ENCODE measurements at regions not wholly inside any gene's neighbourhood (a gene's known extent, or its start where the extent isn't known, plus 50 kb on each side); places are given as distances from the start of the nearest gene placed in this dataset.

- Mint-ChIP-seq H3K4me1 (no peaks in the 10 kb centered on the region), H3K9me3 (peaks cover 0 to 2% of the 10 kb centered on the region in 2 donors), H3K4me3 (no peak overlapping the region), H3K36me3 (no peaks in the 10 kb centered on the region), H3K27me3 (no peaks in the 10 kb centered on the region), H3K27ac (no peak overlapping the region)
- DNase-seq (no peak), ATAC-seq (replicated peaks) (no peak)
These were observed 349.5 kb upstream of the CPXCR1 start for GRCh38 chrX:88397551-88397950.

- DNase-seq (no peak), ATAC-seq (replicated peaks) (no peak)
- H3K4me1 Mint-ChIP-seq = no peaks in the 10 kb centered on the region
- H3K9me3 Mint-ChIP-seq = no peaks in the 10 kb centered on the region
- H3K27ac Mint-ChIP-seq = no peak overlapping the region
- no peaks in the 10 kb centered on the region for H3K27me3 Mint-ChIP-seq
- no peak overlapping the region for H3K4me3 Mint-ChIP-seq
- H3K36me3 Mint-ChIP-seq = no peaks in the 10 kb centered on the region
These were observed 331.0 kb upstream of the CPXCR1 start for GRCh38 chrX:88416002-88416401.

GRCh38 chrX:88416965-88417364 is 330.1 kb upstream of the CPXCR1 start:
- Mint-ChIP-seq H3K27ac (no peak overlapping the region), H3K27me3 (no peaks in the 10 kb centered on the region)

GRCh38 chrX:88424071-88424470 is 323.0 kb upstream of the CPXCR1 start:
- DNase-seq = no peak
- no peak for ATAC-seq (replicated peaks)

More at GRCh38 chrX:88416965-88417364, 330.1 kb upstream of the CPXCR1 start:
- DNase-seq (no peak), ATAC-seq (replicated peaks) (no peak)
- no peak overlapping the region for H3K4me3 Mint-ChIP-seq
- H3K9me3 Mint-ChIP-seq = no peaks in the 10 kb centered on the region
- H3K4me1 Mint-ChIP-seq = no peaks in the 10 kb centered on the region
- no peaks in the 10 kb centered on the region for H3K36me3 Mint-ChIP-seq

GRCh38 chrX:88424541-88424940 is 322.5 kb upstream of the CPXCR1 start:
- no peak overlapping the region for H3K27ac Mint-ChIP-seq
- no peaks in the 10 kb centered on the region for H3K36me3 Mint-ChIP-seq
- DNase-seq = no peak
- no peak overlapping the region for H3K4me3 Mint-ChIP-seq
- H3K4me1 Mint-ChIP-seq = no peaks in the 10 kb centered on the region
- H3K9me3 Mint-ChIP-seq = no peaks in the 10 kb centered on the region
- H3K27me3 Mint-ChIP-seq = no peaks in the 10 kb centered on the region
- no peak for ATAC-seq (replicated peaks)

More at GRCh38 chrX:88424071-88424470, 323.0 kb upstream of the CPXCR1 start:
- H3K27ac Mint-ChIP-seq = no peak overlapping the region
- no peaks in the 10 kb centered on the region for H3K4me1 Mint-ChIP-seq
- H3K27me3 Mint-ChIP-seq = no peaks in the 10 kb centered on the region
- no peaks in the 10 kb centered on the region for H3K36me3 Mint-ChIP-seq
- no peak overlapping the region for H3K4me3 Mint-ChIP-seq
- H3K9me3 Mint-ChIP-seq = no peaks in the 10 kb centered on the region

- ATAC-seq (replicated peaks) (no peak), DNase-seq (no peak)
- H3K4me1 Mint-ChIP-seq = no peaks in the 10 kb centered on the region
- no peak overlapping the region for H3K27ac Mint-ChIP-seq
- H3K27me3 Mint-ChIP-seq = no peaks in the 10 kb centered on the region
- no peaks in the 10 kb centered on the region for H3K9me3 Mint-ChIP-seq
- no peaks in the 10 kb centered on the region for H3K36me3 Mint-ChIP-seq
- no peak overlapping the region for H3K4me3 Mint-ChIP-seq
These were observed 321.3 kb upstream of the CPXCR1 start for GRCh38 chrX:88425739-88426138.

- no peak for DNase-seq
- H3K9me3 Mint-ChIP-seq = peaks cover 0 to 7% of the 10 kb centered on the region in 2 donors
- H3K4me1 Mint-ChIP-seq = no peaks in the 10 kb centered on the region
- no peaks in the 10 kb centered on the region for H3K36me3 Mint-ChIP-seq
- no peak overlapping the region for H3K4me3 Mint-ChIP-seq
- no peak for ATAC-seq (replicated peaks)
- no peaks in the 10 kb centered on the region for H3K27me3 Mint-ChIP-seq
- no peak overlapping the region for H3K27ac Mint-ChIP-seq
These were observed 309.5 kb upstream of the CPXCR1 start for GRCh38 chrX:88437563-88437962.

GRCh38 chrX:88438209-88438608 is 308.8 kb upstream of the CPXCR1 start:
- H3K27me3 Mint-ChIP-seq = no peaks in the 10 kb centered on the region
- peaks cover under 1 to 7% of the 10 kb centered on the region in 2 donors for H3K9me3 Mint-ChIP-seq
- DNase-seq (no peak), ATAC-seq (replicated peaks) (no peak)
- no peak overlapping the region for H3K4me3 Mint-ChIP-seq
- no peaks in the 10 kb centered on the region for H3K4me1 Mint-ChIP-seq
- no peak overlapping the region for H3K27ac Mint-ChIP-seq
- H3K36me3 Mint-ChIP-seq = no peaks in the 10 kb centered on the region

- Mint-ChIP-seq H3K27me3 (no peaks in the 10 kb centered on the region), H3K27ac (no peak overlapping the region), H3K36me3 (no peaks in the 10 kb centered on the region), H3K9me3 (peaks cover 4 to 7% of the 10 kb centered on the region in 2 donors), H3K4me3 (no peak overlapping the region), H3K4me1 (no peaks in the 10 kb centered on the region)
- DNase-seq = no peak
- no peak for ATAC-seq (replicated peaks)
These were observed 307.1 kb upstream of the CPXCR1 start for GRCh38 chrX:88439935-88440334.

Data from stimulated activated naive B cell treated with anti-CD40 and anti-IgM and Interleukin-4, amounts not matched to agents 10 μg/mL and 1 μg/mL and 100 μg/mL, for 72 hours (primary cell).